BJ (cell line): ENCODE measurements at regions not wholly inside any gene's neighbourhood (a gene's known extent, or its start where the extent isn't known, plus 50 kb on each side); places are given as distances from the start of the nearest gene placed in this dataset.
A peak's percentile ranks its signal among the peaks of the same experiment; 100 is the strongest.

ENCODE experiments used
- CTCF ChIA-PET: fragments of 350-600 bp; formaldehyde crosslinking; extraction: SDS; loops from one replicate; lab custom pipeline; 2021; ENCODE audit warnings: antibody characterized with exemption, inconsistent platforms; lab: Yijun Ruan, JAX
- POLR2A ChIA-PET: fragments of 300-600 bp; sonication (Branson Sonifier 250); formaldehyde crosslinking; extraction: SDS; loops from one replicate; lab custom pipeline; 2021; ENCODE audit warnings: antibody characterized with exemption; lab: Charles Lee
- DNase-seq: peaks from one replicate; pipeline ENCODE4 v3.0.0-alpha.2; 2011; ENCODE audit warnings: low read depth
- H3K27me3 ChIP-seq: 2 replicates; pipeline ENCODE4 v1.6.0; 2011; ENCODE audit warnings: low read length; ENCODE audit not compliant: control insufficient read depth, insufficient read depth
- H3K36me3 ChIP-seq: 2 replicates; pipeline ENCODE4 v1.5.1; 2011; ENCODE audit warnings: low read length; ENCODE audit not compliant: control insufficient read depth, insufficient read depth
- H3K4me3 ChIP-seq: 2 replicates; pipeline ENCODE4 v1.5.1; 2011; ENCODE audit warnings: low read depth, mild to moderate bottlenecking, control low read depth, low read length
- CTCF ChIP-seq: IDR thresholded peaks from 2 replicates; pipeline ENCODE4 v1.5.1; 2011; ENCODE audit warnings: low read depth, mild to moderate bottlenecking, control low read depth, inconsistent platforms, low read length, moderate library complexity; ENCODE audit not compliant: insufficient read depth

GRCh38 chr13:90630716-90631115 lies 716.8 kb upstream of the MIR17HG start:
- no peak for DNase-seq
- Histone ChIP-seq H3K27me3 (no peaks in the 10 kb centered on the region), H3K36me3 (no peaks in the 10 kb centered on the region), H3K4me3 (no peak overlapping the region)
- POLR2A ChIA-PET: no interaction called here
- TF ChIP-seq CTCF: no peak
- CTCF ChIA-PET: no interaction called here

- ChIA-PET POLR2A (no interaction called here), CTCF (no interaction called here)
- Histone ChIP-seq H3K27me3 (no peaks in the 10 kb centered on the region), H3K4me3 (no peak overlapping the region), H3K36me3 (no peaks in the 10 kb centered on the region)
- DNase-seq: no peak
- TF ChIP-seq CTCF: no peak
Measured at GRCh38 chr13:90632184-90632583, 715.3 kb upstream of the MIR17HG start.

GRCh38 chr13:90633849-90634248 lies 713.6 kb upstream of the MIR17HG start:
- CTCF ChIA-PET: no interaction called here
- TF ChIP-seq CTCF: no peak
- Histone ChIP-seq H3K27me3 (no peaks in the 10 kb centered on the region), H3K36me3 (no peaks in the 10 kb centered on the region), H3K4me3 (no peak overlapping the region)
- no peak for DNase-seq
- POLR2A ChIA-PET: no interaction called here

GRCh38 chr13:90640976-90641375 lies 706.5 kb upstream of the MIR17HG start:
- POLR2A ChIA-PET: no interaction called here
- Histone ChIP-seq H3K27me3 (no peaks in the 10 kb centered on the region), H3K4me3 (no peak overlapping the region), H3K36me3 (no peaks in the 10 kb centered on the region)
- no peak for TF ChIP-seq CTCF
- CTCF ChIA-PET: interaction anchor here (0.6 kb wide), 1 partner anchor 215 kb away, joined by 5 read pairs; no protein-coding TSS in a partner anchor
- peak; percentile 26 for DNase-seq

- Histone ChIP-seq H3K27me3 (no peaks in the 10 kb centered on the region), H3K4me3 (no peak overlapping the region), H3K36me3 (no peaks in the 10 kb centered on the region)
- POLR2A ChIA-PET: no interaction called here
- no peak for DNase-seq
- CTCF ChIA-PET: no interaction called here
- no peak for TF ChIP-seq CTCF
Measured at GRCh38 chr13:90641884-90642283, 705.6 kb upstream of the MIR17HG start.
